ENCODE measurements at regions not wholly inside any gene's neighbourhood (a gene's known extent, or its start where the extent isn't known, plus 50 kb on each side); places are given as distances from the start of the nearest gene placed in this dataset.

- CTCF ChIA-PET = no interaction called here
- TF ChIP-seq KAT7 (CRISPR knock-in tag; IDR thresholded peaks at IDR 0.05; ENCODE audit: borderline replicate concordance) = no peak
- TF ChIP-seq ZNF671 (CRISPR knock-in tag; IDR thresholded peaks at IDR 0.05) = no peak
- no peak for TF ChIP-seq AR (CRISPR knock-in tag; IDR thresholded peaks at IDR 0.05)
- TF ChIP-seq CDX4 (CRISPR knock-in tag; IDR thresholded peaks at IDR 0.05; ENCODE audit: borderline replicate concordance) = no peak
- TF ChIP-seq ATF6 (CRISPR knock-in tag; IDR thresholded peaks at IDR 0.05) = no peak
- TF ChIP-seq HMGA2 (CRISPR knock-in tag; IDR thresholded peaks at IDR 0.05) = no peak
- TF ChIP-seq ZNF219 (CRISPR knock-in tag; IDR thresholded peaks at IDR 0.05; ENCODE audit: borderline replicate concordance) = no peak
- TF ChIP-seq ZNF232 (CRISPR knock-in tag; IDR thresholded peaks at IDR 0.05) = no peak
- no peak for TF ChIP-seq E2F1 (CRISPR knock-in tag; IDR thresholded peaks at IDR 0.05)
- TF ChIP-seq ZNF423 (CRISPR knock-in tag; IDR thresholded peaks at IDR 0.05) = no peak
- TF ChIP-seq ZNF317 (CRISPR knock-in tag; IDR thresholded peaks at IDR 0.05; ENCODE audit: borderline replicate concordance, low read depth) = no peak
- no peak for TF ChIP-seq E2F4 (CRISPR knock-in tag; IDR thresholded peaks at IDR 0.05; ENCODE audit: borderline replicate concordance, low read depth)
- TF ChIP-seq RELA (CRISPR knock-in tag; IDR thresholded peaks at IDR 0.05; ENCODE audit: borderline replicate concordance) = no peak
- no peak for TF ChIP-seq ETV6 (CRISPR knock-in tag; IDR thresholded peaks at IDR 0.05)
- no peak for TF ChIP-seq ZNF416 (CRISPR knock-in tag; IDR thresholded peaks at IDR 0.05)
- no peak for TF ChIP-seq SMAD4 (CRISPR knock-in tag; IDR thresholded peaks at IDR 0.05)
- no peak for TF ChIP-seq USF2 (CRISPR knock-in tag; IDR thresholded peaks at IDR 0.05)
- no peak for TF ChIP-seq ATF2 (CRISPR knock-in tag; IDR thresholded peaks at IDR 0.05; ENCODE audit: borderline replicate concordance, low read depth)
- peaks cover 15% of the 10 kb centered on the region for H3K4me1 Mint-ChIP-seq
- H3K27ac Mint-ChIP-seq = no peak overlapping the region
- no peaks in the 10 kb centered on the region for H3K27me3 Mint-ChIP-seq (ENCODE audit: low read depth)
- no peak overlapping the region for H3K4me3 Mint-ChIP-seq
- ATAC-seq = no peak
- H3K36me3 Mint-ChIP-seq = no peaks in the 10 kb centered on the region; the same call in 1 of the 2 replicates
- no peaks in the 10 kb centered on the region for H3K9me3 Mint-ChIP-seq
- POLR2A ChIA-PET = no interaction called here
- DNase-seq (ENCODE audit: low spot score) = no peak
Measured at GRCh38 chr9:115359017-115359780, 241.2 kb upstream of the TNC start.
